Transverse colon (tissue), 4 donors: ENCODE measurements at regions not wholly inside any gene's neighbourhood (a gene's known extent, or its start where the extent isn't known, plus 50 kb on each side); places are given as distances from the start of the nearest gene placed in this dataset.

Experiments
- DNase-seq: peaks from one replicate; pipeline ENCODE4 v3.0.0-alpha.2; 2019
- H3K27ac ChIP-seq, 4 donors: fragments of 200-600 bp; sonication (generic); 2 replicates each; pipeline ENCODE4 v1.5.1; 2016 to 2018; ENCODE audit warnings: inconsistent platforms in 4 of 4
- H3K27me3 ChIP-seq: fragments of 200-600 bp; sonication (generic); 2 replicates; pipeline ENCODE4 v1.5.1; 2017; ENCODE audit warnings: inconsistent platforms
- H3K36me3 ChIP-seq, 4 donors: fragments of 200-600 bp; sonication (generic); 2 replicates each; pipeline ENCODE4 v1.5.1; 2017 to 2019; ENCODE audit warnings: inconsistent platforms in 4 of 4
- H3K4me1 ChIP-seq, 4 donors: fragments of 200-600 bp; sonication (generic); 2 replicates each; pipeline ENCODE4 v1.5.1; 2017 to 2020; ENCODE audit warnings: inconsistent platforms in 4 of 4
- H3K4me3 ChIP-seq, 4 donors: fragments of 200-600 bp; sonication (generic); 1 replicate in 1 of 4; 2 replicates in 3 of 4; pipeline versions ENCODE4 v1.5.1 to v1.6.1; 2017 to 2019; ENCODE audit warnings: inconsistent platforms in 4 of 4
- H3K9me3 ChIP-seq, 2 donors: fragments of 200-600 bp; sonication (generic); 2 replicates each; pipeline ENCODE4 v1.5.1; 2017 to 2019; ENCODE audit warnings: inconsistent platforms in 2 of 2
- CTCF ChIP-seq, 5 experiments: fragments of 200-600 bp in 3 of 5; fragments of 450-650 bp in 2 of 5; sonication (generic) in 3 of 5; IDR thresholded peaks; 1 replicate in 2 of 5; 2 replicates in 3 of 5; pipeline ENCODE4 v1.5.1; 2016 to 2017; ENCODE audit warnings: antibody characterized with exemption in 5 of 5, inconsistent platforms in 3 of 5, mild to moderate bottlenecking in 2 of 5, moderate library complexity in 1 of 5
- EP300 ChIP-seq: sonication (generic); formaldehyde crosslinking; IDR thresholded peaks from one replicate; pipeline ENCODE4 v1.6.1; 2017; ENCODE audit warnings: antibody characterized with exemption, low read depth
- POLR2A ChIP-seq: fragments of 450-650 bp; IDR thresholded peaks from one replicate; pipeline ENCODE4 v1.6.1; 2016; ENCODE audit warnings: antibody characterized with exemption, mild to moderate bottlenecking, moderate library complexity
- POLR2AphosphoS5 ChIP-seq, 3 donors: sonication (generic); formaldehyde crosslinking; IDR thresholded peaks; one replicate each; pipeline ENCODE4 v1.6.1; 2016; ENCODE audit warnings: antibody characterized with exemption in 3 of 3
- WGBS, 2 donors: methylation state at CpG; one replicate each; pipeline ENCODE4 v1.1.5; 2018; ENCODE audit warnings: low coverage in 1 of 2; 5-methylcytosine and 5-hydroxymethylcytosine counted together
- in situ Hi-C, 4 donors: fragments of 200-750 bp; cut with MboI; loops; one replicate each; pipeline versions ENCODE4 v1.15.0 to v1.15.1; 2017; ENCODE audit warnings: low sequenced_read_pairs in 3 of 4, low pct_ligation_motif_present in 1 of 4, low pct_unique_long_range_greater_than_20kb in 1 of 4
- intact Hi-C: fragments of 100-400 bp; cut with DNase I; formaldehyde crosslinking; loops from one replicate; pipeline ENCODE4 v1.15.1; 2023; ENCODE audit warnings: low total_unique reads

- no peak overlapping the region for H3K4me3 ChIP-seq
- TF ChIP-seq CTCF (IDR thresholded peaks at IDR 0.05) (no peak), EP300 (no peak), POLR2A (no peak), POLR2AphosphoS5 (IDR thresholded peaks at IDR 0.05) (no peak)
- no peak overlapping the region for H3K27ac ChIP-seq
- DNase-seq, result no peak
- H3K9me3 ChIP-seq, result peaks cover 6 to 11% of the 10 kb centered on the region in 2 donors
- H3K27me3 ChIP-seq, result no peaks in the 10 kb centered on the region
- WGBS, 2 donors, result 76 to 79% methylated on average over 5 of the region's 5 CpGs
- in situ Hi-C loops (loop anchor here in 1 of 4 donors (25.0 kb wide), 1 partner anchor 104 kb away; no protein-coding TSS in a partner anchor), intact Hi-C loops (no loop called here)
- H3K4me1 ChIP-seq, result peaks cover 0 to 10% (median 0%) of the 10 kb centered on the region in 4 donors
- H3K36me3 ChIP-seq, result no peaks in the 10 kb centered on the region
Observed at GRCh38 chr21:15365751-15366392, 301.1 kb upstream of the NRIP1 start.

GRCh38 chr21:15366555-15366954, 301.8 kb upstream of the NRIP1 start:
- DNase-seq, result no peak
- in situ Hi-C loops (loop anchor here in 1 of 4 donors (25.0 kb wide), 1 partner anchor 104 kb away; no protein-coding TSS in a partner anchor), intact Hi-C loops (no loop called here)
- no peaks in the 10 kb centered on the region for H3K36me3 ChIP-seq
- no peak overlapping the region for H3K4me3 ChIP-seq
- peaks cover 0 to 10% (median 0%) of the 10 kb centered on the region in 4 donors for H3K4me1 ChIP-seq
- TF ChIP-seq EP300 (no peak), CTCF (IDR thresholded peaks at IDR 0.05) (no peak), POLR2A (no peak), POLR2AphosphoS5 (IDR thresholded peaks at IDR 0.05) (no peak)
- H3K27me3 ChIP-seq, result no peaks in the 10 kb centered on the region
- 77 to 83% methylated on average over 1 of the region's 1 CpG for WGBS, 2 donors
- H3K9me3 ChIP-seq, result peaks cover 6 to 11% of the 10 kb centered on the region in 2 donors
- H3K27ac ChIP-seq, result no peak overlapping the region

GRCh38 chr21:15367061-15367626, 302.3 kb upstream of the NRIP1 start:
- 90 to 100% methylated on average over 5 to 7 of the region's 7 CpGs for WGBS, 2 donors
- DNase-seq, result no peak
- H3K4me1 ChIP-seq, result peaks cover 0 to 10% (median 0%) of the 10 kb centered on the region in 4 donors
- peaks cover 6 to 11% of the 10 kb centered on the region in 2 donors for H3K9me3 ChIP-seq
- no peak for TF ChIP-seq EP300
- TF ChIP-seq POLR2AphosphoS5 (IDR thresholded peaks at IDR 0.05), result no peak
- no peak for TF ChIP-seq CTCF (IDR thresholded peaks at IDR 0.05)
- no peaks in the 10 kb centered on the region for H3K36me3 ChIP-seq
- H3K27me3 ChIP-seq, result no peaks in the 10 kb centered on the region
- intact Hi-C loops, result no loop called here
- in situ Hi-C loops, result loop anchor here in 1 of 4 donors (25.0 kb wide), 1 partner anchor 105 kb away; no protein-coding TSS in a partner anchor
- no peak overlapping the region for H3K4me3 ChIP-seq
- H3K27ac ChIP-seq, result no peak overlapping the region

GRCh38 chr21:15370462-15370975, 305.7 kb upstream of the NRIP1 start:
- no peaks in the 10 kb centered on the region for H3K27me3 ChIP-seq
- no peaks in the 10 kb centered on the region for H3K4me1 ChIP-seq
- no peak for DNase-seq
- H3K27ac ChIP-seq, result no peak overlapping the region
- H3K36me3 ChIP-seq, result no peaks in the 10 kb centered on the region
- 83 to 86% methylated on average over 4 to 8 of the region's 8 CpGs for WGBS, 2 donors
- peaks cover 4 to 5% of the 10 kb centered on the region in 2 donors for H3K9me3 ChIP-seq
- intact Hi-C loops (no loop called here), in situ Hi-C loops (loop anchor here in 1 of 4 donors (25.0 kb wide), 1 partner anchor 108 kb away; no protein-coding TSS in a partner anchor)
- no peak overlapping the region for H3K4me3 ChIP-seq
- TF ChIP-seq EP300, result no peak
- no peak for TF ChIP-seq CTCF (IDR thresholded peaks at IDR 0.05)
- no peak for TF ChIP-seq POLR2A
- TF ChIP-seq POLR2AphosphoS5 (IDR thresholded peaks at IDR 0.05), result no peak
